Naive thymus-derived CD8-positive, alpha-beta T cell (primary cell): ENCODE measurements at regions not wholly inside any gene's neighbourhood (a gene's known extent, or its start where the extent isn't known, plus 50 kb on each side); places are given as distances from the start of the nearest gene placed in this dataset.

Experiments
- ATAC-seq, 2 donors: fragments of 150-1000 bp; cut with Tn5 transposase in 1 of 2; sonication (Bioruptor Pico), chemical (Tn5 transposase) in 1 of 2; 1 replicate in 1 of 2; 2 replicates in 1 of 2; pipeline ENCODE4 v1.10.0; 2021; ENCODE audit warnings: mild to moderate bottlenecking in 2 of 2, moderate library complexity in 2 of 2
- POLR2A ChIA-PET: fragments of 350-600 bp; sonication (Branson Sonifier 250); formaldehyde crosslinking; loops from one replicate; lab custom pipeline; 2021; ENCODE audit warnings: antibody characterized with exemption; lab: Charles Lee
- DNase-seq, 10 donors: peaks; one replicate each; pipeline versions ENCODE4 v3.0.0 to v3.0.0-alpha.2; 2020 to 2022
- H3K27ac Mint-ChIP-seq, 10 donors: one replicate each; pipeline ENCODE4 v1.8.0; 2020 to 2022; ENCODE audit warnings: mild to moderate bottlenecking in 10 of 10, mixed read lengths in 10 of 10, moderate library complexity in 4 of 10, inconsistent platforms in 1 of 10
- H3K27me3 Mint-ChIP-seq, 5 donors: one replicate each; pipeline ENCODE4 v1.8.0; 2021 to 2022; ENCODE audit warnings: mixed read lengths in 5 of 5
- H3K36me3 Mint-ChIP-seq, 3 donors: one replicate each; pipeline ENCODE4 v1.8.0; 2020 to 2022; ENCODE audit warnings: mixed read lengths in 3 of 3, mild to moderate bottlenecking in 2 of 3, inconsistent platforms in 1 of 3
- H3K4me1 Mint-ChIP-seq, 4 donors: one replicate each; pipeline ENCODE4 v1.8.0; 2021 to 2022; ENCODE audit warnings: mixed read lengths in 4 of 4
- H3K4me3 Mint-ChIP-seq, 10 donors: one replicate each; pipeline ENCODE4 v1.8.0; 2020 to 2022; ENCODE audit warnings: mild to moderate bottlenecking in 10 of 10, mixed read lengths in 10 of 10, moderate library complexity in 6 of 10, inconsistent platforms in 1 of 10
- H3K9me3 Mint-ChIP-seq, 9 donors: one replicate each; pipeline ENCODE4 v1.8.0; 2020 to 2022; ENCODE audit warnings: mixed read lengths in 9 of 9, mild to moderate bottlenecking in 3 of 9, inconsistent platforms in 1 of 9, moderate library complexity in 1 of 9

- ATAC-seq (no peak), DNase-seq (no peak)
- H3K4me3 Mint-ChIP-seq: no peak overlapping the region
- POLR2A ChIA-PET: no interaction called here
- H3K27me3 Mint-ChIP-seq: peaks cover 0 to 6% (median 0%) of the 10 kb centered on the region in 5 donors
- H3K9me3 Mint-ChIP-seq: peaks cover 2 to 19% (median 8%) of the 10 kb centered on the region in 9 donors
- no peak overlapping the region for H3K27ac Mint-ChIP-seq
- H3K4me1 Mint-ChIP-seq: peaks cover 0 to 2% (median 0%) of the 10 kb centered on the region in 4 donors
- peaks cover 0 to 8% (median 0%) of the 10 kb centered on the region in 3 donors for H3K36me3 Mint-ChIP-seq
These were observed 170.1 kb downstream of the SEC16B start for GRCh38 chr1:177799746-177800145.

DNA sequence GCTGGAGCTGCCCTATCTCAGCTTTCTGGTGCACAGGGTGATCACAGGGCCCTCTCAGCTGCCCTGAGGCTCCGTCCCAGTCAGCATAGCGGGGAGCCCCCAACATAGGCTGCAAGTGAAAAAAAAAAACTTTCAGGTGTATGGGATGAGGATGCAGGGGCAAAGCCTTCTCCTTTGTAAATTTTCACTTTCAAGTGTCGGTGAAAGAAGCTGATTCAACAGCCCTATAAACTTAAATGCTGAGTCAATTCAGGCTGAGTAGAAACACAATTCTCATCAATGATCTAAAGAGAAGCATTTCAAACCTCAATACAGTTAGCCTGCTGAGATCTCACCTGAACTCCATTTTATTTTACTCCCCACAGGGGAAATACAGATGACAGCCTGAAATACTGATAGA is 171.2 kb downstream of the SEC16B start:
- POLR2A ChIA-PET: no interaction called here
- Mint-ChIP-seq H3K9me3 (peaks cover 0 to 10% (median 4%) of the 10 kb centered on the region in 9 donors), H3K36me3 (peaks cover 0 to 2% (median 0%) of the 10 kb centered on the region in 3 donors), H3K27ac (no peak overlapping the region), H3K4me1 (peaks cover 0 to 2% (median 0%) of the 10 kb centered on the region in 4 donors), H3K4me3 (no peak overlapping the region), H3K27me3 (peaks cover 0 to 6% (median 0%) of the 10 kb centered on the region in 5 donors)
- DNase-seq (no peak), ATAC-seq (no peak)

- H3K36me3 Mint-ChIP-seq: no peaks in the 10 kb centered on the region
- H3K4me3 Mint-ChIP-seq: no peak overlapping the region
- H3K27ac Mint-ChIP-seq: no peak overlapping the region
- DNase-seq (no peak), ATAC-seq (no peak)
- peaks cover 0 to 6% (median 3%) of the 10 kb centered on the region in 9 donors for H3K9me3 Mint-ChIP-seq
- H3K4me1 Mint-ChIP-seq: peaks cover 0 to 2% (median 0%) of the 10 kb centered on the region in 4 donors
- peaks cover 0 to 10% (median 0%) of the 10 kb centered on the region in 5 donors for H3K27me3 Mint-ChIP-seq
- POLR2A ChIA-PET: no interaction called here
These were observed 173.3 kb downstream of the SEC16B start for GRCh38 chr1:177796561-177796960.

DNA sequence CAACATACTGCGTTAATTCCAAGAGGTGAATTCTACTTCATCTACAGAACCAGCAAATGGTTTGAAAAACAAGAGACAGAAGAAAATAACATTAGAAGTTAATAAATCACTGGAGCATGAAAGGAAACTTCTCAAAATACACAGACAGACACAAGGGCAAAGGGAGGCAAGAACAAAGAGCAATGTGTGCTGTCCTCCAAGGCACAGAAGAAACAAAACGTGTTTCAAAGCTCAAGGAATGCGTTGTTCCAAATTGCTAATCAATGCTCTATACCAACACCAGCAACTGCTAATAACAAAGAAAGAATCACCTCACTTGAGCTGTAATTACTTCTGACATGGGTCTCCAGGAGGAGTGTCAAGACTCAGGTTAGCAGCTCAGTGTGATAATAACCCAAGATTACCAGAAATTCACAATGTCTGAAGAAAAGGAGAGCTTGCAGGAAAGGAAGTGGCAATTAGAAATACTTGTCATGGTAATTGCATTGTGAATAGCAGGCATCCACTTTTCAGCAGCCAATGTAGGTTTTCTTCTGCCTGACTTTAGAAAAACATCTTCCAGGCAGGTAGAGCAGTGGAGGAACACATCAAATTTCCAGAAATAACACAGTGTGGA is 175.4 kb downstream of the SEC16B start:
- no peak overlapping the region for H3K27ac Mint-ChIP-seq
- ATAC-seq (no peak), DNase-seq (no peak)
- POLR2A ChIA-PET: no interaction called here
- H3K36me3 Mint-ChIP-seq: no peaks in the 10 kb centered on the region
- no peak overlapping the region for H3K4me3 Mint-ChIP-seq
- no peaks in the 10 kb centered on the region for H3K4me1 Mint-ChIP-seq
- H3K9me3 Mint-ChIP-seq: peaks cover 0 to 10% (median 5%) of the 10 kb centered on the region in 9 donors
- peaks cover 0 to 9% (median 2%) of the 10 kb centered on the region in 5 donors for H3K27me3 Mint-ChIP-seq

GRCh38 chr1:177793900-177794299 is 176.0 kb downstream of the SEC16B start:
- Mint-ChIP-seq H3K4me1 (no peaks in the 10 kb centered on the region), H3K9me3 (peaks cover 0 to 10% (median 5%) of the 10 kb centered on the region in 9 donors), H3K27me3 (peaks cover 0 to 9% (median 2%) of the 10 kb centered on the region in 5 donors), H3K27ac (no peak overlapping the region), H3K36me3 (no peaks in the 10 kb centered on the region), H3K4me3 (no peak overlapping the region)
- ATAC-seq: no peak
- DNase-seq: no peak
- POLR2A ChIA-PET: no interaction called here

- POLR2A ChIA-PET: no interaction called here
- no peak for ATAC-seq
- Mint-ChIP-seq H3K36me3 (no peaks in the 10 kb centered on the region), H3K27me3 (peaks cover 0 to 13% (median 0%) of the 10 kb centered on the region in 5 donors), H3K4me3 (no peak overlapping the region), H3K4me1 (no peaks in the 10 kb centered on the region), H3K27ac (no peak overlapping the region), H3K9me3 (peaks cover 0 to 11% (median 5%) of the 10 kb centered on the region in 9 donors)
- no peak for DNase-seq
These were observed 179.3 kb downstream of the SEC16B start for GRCh38 chr1:177790566-177790965.

GRCh38 chr1:177789956-177790355 is 179.9 kb downstream of the SEC16B start:
- Mint-ChIP-seq H3K4me1 (no peaks in the 10 kb centered on the region), H3K27me3 (peaks cover 0 to 13% (median 0%) of the 10 kb centered on the region in 5 donors), H3K27ac (no peak overlapping the region), H3K9me3 (peaks cover 0 to 11% (median 5%) of the 10 kb centered on the region in 9 donors), H3K36me3 (no peaks in the 10 kb centered on the region), H3K4me3 (no peak overlapping the region)
- no peak for DNase-seq
- ATAC-seq: no peak
- POLR2A ChIA-PET: no interaction called here

- H3K9me3 Mint-ChIP-seq: peaks cover 0 to 22% (median 5%) of the 10 kb centered on the region in 9 donors
- peaks cover 0 to 15% (median 0%) of the 10 kb centered on the region in 5 donors for H3K27me3 Mint-ChIP-seq
- no peak overlapping the region for H3K27ac Mint-ChIP-seq
- DNase-seq: no peak
- H3K4me1 Mint-ChIP-seq: no peaks in the 10 kb centered on the region
- no peaks in the 10 kb centered on the region for H3K36me3 Mint-ChIP-seq
- POLR2A ChIA-PET: no interaction called here
- H3K4me3 Mint-ChIP-seq: no peak overlapping the region
- ATAC-seq: no peak
These were observed 183.6 kb downstream of the SEC16B start for GRCh38 chr1:177786176-177786745.

DNA sequence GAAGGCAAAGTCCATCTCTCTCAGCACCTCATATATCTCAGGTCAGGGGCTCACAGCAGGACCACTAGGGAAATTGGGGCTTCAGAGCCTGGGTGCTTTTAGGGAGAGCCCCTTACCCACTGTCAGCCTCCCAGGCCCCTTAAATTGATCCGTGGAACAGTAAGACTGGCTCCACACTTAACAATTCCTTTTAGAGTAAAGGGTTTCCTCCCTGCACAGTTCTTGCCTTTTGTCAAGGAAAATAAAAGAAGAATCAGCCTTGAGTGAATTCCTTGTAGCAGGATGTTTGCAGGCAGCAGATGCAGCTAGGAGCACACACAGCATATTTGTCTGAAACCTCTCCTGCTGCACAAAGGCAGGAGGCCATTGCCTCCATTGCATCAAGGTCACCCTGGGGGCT is 184.9 kb downstream of the SEC16B start:
- H3K36me3 Mint-ChIP-seq: no peaks in the 10 kb centered on the region
- ATAC-seq (no peak), DNase-seq (no peak)
- peaks cover 0 to 26% (median 6%) of the 10 kb centered on the region in 9 donors for H3K9me3 Mint-ChIP-seq
- no peaks in the 10 kb centered on the region for H3K4me1 Mint-ChIP-seq
- H3K27ac Mint-ChIP-seq: no peak overlapping the region
- POLR2A ChIA-PET: no interaction called here
- H3K4me3 Mint-ChIP-seq: no peak overlapping the region
- H3K27me3 Mint-ChIP-seq: peaks cover 0 to 15% (median 0%) of the 10 kb centered on the region in 5 donors

- H3K27ac Mint-ChIP-seq: no peak overlapping the region
- H3K4me1 Mint-ChIP-seq: no peaks in the 10 kb centered on the region
- H3K9me3 Mint-ChIP-seq: peaks cover 0 to 26% (median 6%) of the 10 kb centered on the region in 9 donors
- no peak for DNase-seq
- no peaks in the 10 kb centered on the region for H3K36me3 Mint-ChIP-seq
- no peak for ATAC-seq
- POLR2A ChIA-PET: no interaction called here
- peaks cover 0 to 15% (median 0%) of the 10 kb centered on the region in 5 donors for H3K27me3 Mint-ChIP-seq
- no peak overlapping the region for H3K4me3 Mint-ChIP-seq
These were observed 185.4 kb downstream of the SEC16B start for GRCh38 chr1:177784409-177784808.

- no peak overlapping the region for H3K4me3 Mint-ChIP-seq
- no peaks in the 10 kb centered on the region for H3K4me1 Mint-ChIP-seq
- H3K9me3 Mint-ChIP-seq: peaks cover 0 to 26% (median 6%) of the 10 kb centered on the region in 9 donors
- ATAC-seq (no peak), DNase-seq (no peak)
- POLR2A ChIA-PET: no interaction called here
- no peak overlapping the region for H3K27ac Mint-ChIP-seq
- H3K27me3 Mint-ChIP-seq: peaks cover 0 to 15% (median 0%) of the 10 kb centered on the region in 5 donors
- H3K36me3 Mint-ChIP-seq: no peaks in the 10 kb centered on the region
These were observed 186.8 kb downstream of the SEC16B start for GRCh38 chr1:177783051-177783450.

DNA sequence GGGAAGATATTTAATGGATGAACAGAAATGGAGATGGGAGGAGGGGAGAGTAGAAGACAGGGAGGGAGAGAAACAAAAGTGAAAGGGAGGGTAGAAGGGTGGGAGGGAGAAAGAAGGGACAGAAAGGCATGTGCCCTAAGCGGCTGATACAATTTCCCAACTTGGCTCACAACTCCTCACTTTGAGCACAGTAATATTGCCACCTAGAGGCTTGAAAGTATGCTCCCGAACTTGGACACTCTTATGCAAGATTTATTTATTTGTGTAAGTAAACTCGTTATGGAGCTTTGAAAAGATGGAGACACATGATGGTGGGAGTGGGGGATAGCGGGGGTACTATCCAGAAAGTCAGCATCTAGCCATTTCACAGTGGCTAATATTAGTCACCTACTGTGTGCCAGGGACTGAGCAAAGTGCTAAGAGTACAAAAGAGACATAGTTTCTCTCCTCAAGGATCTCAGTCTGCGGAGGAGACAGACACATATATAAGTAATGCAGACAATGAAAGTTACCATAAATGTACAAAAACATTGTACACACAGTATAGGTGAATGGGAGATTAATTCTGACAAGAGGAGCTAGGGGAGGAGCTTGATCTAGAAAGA is 189.7 kb downstream of the SEC16B start:
- no peak for ATAC-seq
- Mint-ChIP-seq H3K27me3 (peaks cover 0 to 9% (median 0%) of the 10 kb centered on the region in 5 donors), H3K27ac (no peak overlapping the region), H3K4me3 (no peak overlapping the region), H3K4me1 (no peaks in the 10 kb centered on the region), H3K36me3 (no peaks in the 10 kb centered on the region), H3K9me3 (peaks cover 4 to 26% (median 10%) of the 10 kb centered on the region in 9 donors)
- no peak for DNase-seq
- POLR2A ChIA-PET: no interaction called here
